DND-41 (cell line): ENCODE measurements at regions not wholly inside any gene's neighbourhood (a gene's known extent, or its start where the extent isn't known, plus 50 kb on each side); places are given as distances from the start of the nearest gene placed in this dataset.

Source experiments
- ATAC-seq: fragments of 200-7000 bp; cut with Tn5 transposase; 3 replicates; pipeline ENCODE4 v1.9.1; 2021; ENCODE audit warnings: low read depth; ENCODE audit not compliant: insufficient read depth
- DNase-seq: peaks from one replicate; pipeline ENCODE4 v3.0.0-alpha.2; 2020
- H2AFZ ChIP-seq: 2 replicates; pipeline ENCODE4 v1.6.0; 2012; ENCODE audit warnings: low read depth, low read length
- H3K27ac ChIP-seq: 2 replicates; pipeline ENCODE4 v1.5.1; 2012; ENCODE audit warnings: low read length, inconsistent platforms
- H3K27me3 ChIP-seq: fragments of 200-600 bp; sonication (generic); 2 replicates; pipeline ENCODE4 v1.6.0; 2012; ENCODE audit warnings: low read length, mild to moderate bottlenecking, inconsistent platforms; ENCODE audit not compliant: insufficient read depth, poor library complexity
- H3K36me3 ChIP-seq: 2 replicates; pipeline ENCODE4 v1.5.1; 2012; ENCODE audit warnings: low read length, inconsistent platforms; ENCODE audit not compliant: insufficient read depth
- H3K4me1 ChIP-seq: 2 replicates; pipeline ENCODE4 v1.5.1; 2012; ENCODE audit warnings: mild to moderate bottlenecking, low read length; ENCODE audit not compliant: insufficient read depth
- H3K4me2 ChIP-seq: 2 replicates; pipeline ENCODE4 v1.6.0; 2012; ENCODE audit warnings: mild to moderate bottlenecking, moderate library complexity, low read length, inconsistent platforms; ENCODE audit not compliant: insufficient read depth
- H3K4me3 ChIP-seq, 2 experiments: fragments of 200-600 bp in 1 of 2; shearing (Covaris generic) in 1 of 2; 2 replicates each; pipeline ENCODE4 v1.5.1; 2012 to 2016; ENCODE audit warnings: inconsistent platforms in 2 of 2, low read length in 2 of 2, mild to moderate bottlenecking in 2 of 2, low read depth in 1 of 2, moderate library complexity in 1 of 2
- H3K79me2 ChIP-seq: 2 replicates; pipeline ENCODE4 v1.6.0; 2012; ENCODE audit warnings: low read length, inconsistent platforms; ENCODE audit not compliant: insufficient read depth
- H3K9ac ChIP-seq: 2 replicates; pipeline ENCODE4 v1.6.0; 2012; ENCODE audit warnings: low read depth, mild to moderate bottlenecking, inconsistent platforms, low read length, moderate library complexity
- H3K9me3 ChIP-seq: 2 replicates; pipeline ENCODE4 v1.5.1; 2012; ENCODE audit warnings: low read length, moderate library complexity, mild to moderate bottlenecking, inconsistent platforms; ENCODE audit not compliant: insufficient read depth, severe bottlenecking
- H4K20me1 ChIP-seq: 2 replicates; pipeline ENCODE4 v1.6.0; 2012; ENCODE audit warnings: low read length; ENCODE audit not compliant: insufficient read depth
- EZH2 ChIP-seq: IDR thresholded peaks from 3 replicates; pipeline ENCODE4 v1.6.1; 2012; ENCODE audit warnings: borderline replicate concordance, low read depth, mild to moderate bottlenecking, moderate library complexity, low read length, inconsistent platforms; ENCODE audit not compliant: severe bottlenecking
- TF ChIP-seq, protein P1 (sequence below): IDR thresholded peaks from 2 replicates; pipeline ENCODE4 v1.5.1; 2012; ENCODE audit warnings: borderline replicate concordance, low read length, moderate library complexity, mild to moderate bottlenecking; ENCODE audit not compliant: poor library complexity, severe bottlenecking; ENCODE audit errors: extremely low read depth

DNA sequence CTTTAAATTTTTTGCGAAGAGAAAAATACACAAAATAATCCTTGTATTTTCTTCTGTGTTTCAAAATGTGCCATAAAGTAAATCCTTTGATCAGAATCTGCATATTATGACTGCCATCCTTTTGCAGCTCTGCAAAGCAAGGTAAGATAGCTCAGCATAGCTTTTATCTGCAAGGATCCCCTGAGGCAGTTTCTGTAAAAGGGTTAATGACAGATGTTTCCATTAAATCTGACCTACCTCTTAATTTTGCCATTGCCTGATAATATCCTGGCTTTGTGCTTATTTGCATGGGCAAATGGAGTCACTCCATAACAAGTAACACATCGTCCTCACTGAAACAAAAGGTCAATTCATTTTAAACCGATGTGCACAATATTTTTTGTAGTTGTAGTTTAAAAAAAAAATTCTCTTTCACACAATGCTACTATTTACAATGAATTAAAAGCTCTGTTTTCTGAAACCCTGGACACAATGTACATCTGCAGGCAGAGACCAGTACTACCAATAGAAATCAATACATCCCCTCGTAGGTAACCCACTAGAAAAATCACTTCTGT is 108.5 kb upstream of the SOX5 start:
- no peaks in the 10 kb centered on the region for H3K27me3 ChIP-seq
- H2AFZ ChIP-seq, result no peak overlapping the region
- no peaks in the 10 kb centered on the region for H3K4me1 ChIP-seq
- no peak overlapping the region for H3K4me2 ChIP-seq
- H3K9me3 ChIP-seq, result no peaks in the 10 kb centered on the region
- H3K27ac ChIP-seq, result no peak overlapping the region
- ATAC-seq, result no peak
- H3K36me3 ChIP-seq, result no peaks in the 10 kb centered on the region
- no peaks in the 10 kb centered on the region for H3K79me2 ChIP-seq
- H4K20me1 ChIP-seq, result no peaks in the 10 kb centered on the region
- TF ChIP-seq, protein P1, sequence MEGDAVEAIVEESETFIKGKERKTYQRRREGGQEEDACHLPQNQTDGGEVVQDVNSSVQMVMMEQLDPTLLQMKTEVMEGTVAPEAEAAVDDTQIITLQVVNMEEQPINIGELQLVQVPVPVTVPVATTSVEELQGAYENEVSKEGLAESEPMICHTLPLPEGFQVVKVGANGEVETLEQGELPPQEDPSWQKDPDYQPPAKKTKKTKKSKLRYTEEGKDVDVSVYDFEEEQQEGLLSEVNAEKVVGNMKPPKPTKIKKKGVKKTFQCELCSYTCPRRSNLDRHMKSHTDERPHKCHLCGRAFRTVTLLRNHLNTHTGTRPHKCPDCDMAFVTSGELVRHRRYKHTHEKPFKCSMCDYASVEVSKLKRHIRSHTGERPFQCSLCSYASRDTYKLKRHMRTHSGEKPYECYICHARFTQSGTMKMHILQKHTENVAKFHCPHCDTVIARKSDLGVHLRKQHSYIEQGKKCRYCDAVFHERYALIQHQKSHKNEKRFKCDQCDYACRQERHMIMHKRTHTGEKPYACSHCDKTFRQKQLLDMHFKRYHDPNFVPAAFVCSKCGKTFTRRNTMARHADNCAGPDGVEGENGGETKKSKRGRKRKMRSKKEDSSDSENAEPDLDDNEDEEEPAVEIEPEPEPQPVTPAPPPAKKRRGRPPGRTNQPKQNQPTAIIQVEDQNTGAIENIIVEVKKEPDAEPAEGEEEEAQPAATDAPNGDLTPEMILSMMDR, result no peak
- no peak for TF ChIP-seq EZH2
- no peak for DNase-seq
- H3K9ac ChIP-seq, result no peak overlapping the region
- no peak overlapping the region for H3K4me3 ChIP-seq

DNA sequence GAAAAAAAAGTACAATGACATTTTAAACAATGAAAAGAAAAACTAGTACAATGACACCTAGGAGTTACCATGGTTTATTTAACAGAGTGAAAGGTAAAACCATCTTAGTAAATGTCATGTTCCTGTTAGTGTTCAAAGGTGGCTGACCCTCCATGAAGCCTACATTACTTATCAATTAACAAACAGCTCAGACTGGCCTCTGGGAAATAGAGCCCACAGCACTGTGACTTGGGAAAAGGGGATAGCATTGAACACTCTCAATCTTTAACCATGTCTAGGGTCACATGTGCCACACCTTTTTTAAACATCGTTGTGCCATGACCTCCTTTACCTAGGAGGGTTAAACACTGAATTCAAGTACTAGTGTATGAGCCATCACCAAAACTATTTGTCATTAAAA is 106.3 kb upstream of the SOX5 start:
- ATAC-seq, result no peak
- no peak for DNase-seq
- H3K4me1 ChIP-seq, result no peaks in the 10 kb centered on the region
- H3K79me2 ChIP-seq, result no peaks in the 10 kb centered on the region
- H4K20me1 ChIP-seq, result no peaks in the 10 kb centered on the region
- no peaks in the 10 kb centered on the region for H3K27me3 ChIP-seq
- no peaks in the 10 kb centered on the region for H3K9me3 ChIP-seq
- H3K4me2 ChIP-seq, result no peak overlapping the region
- no peaks in the 10 kb centered on the region for H3K36me3 ChIP-seq
- H2AFZ ChIP-seq, result no peak overlapping the region
- H3K9ac ChIP-seq, result no peak overlapping the region
- H3K27ac ChIP-seq, result no peak overlapping the region
- H3K4me3 ChIP-seq, result no peak overlapping the region
- no peak for TF ChIP-seq EZH2
- TF ChIP-seq, protein P1, result no peak

DNA sequence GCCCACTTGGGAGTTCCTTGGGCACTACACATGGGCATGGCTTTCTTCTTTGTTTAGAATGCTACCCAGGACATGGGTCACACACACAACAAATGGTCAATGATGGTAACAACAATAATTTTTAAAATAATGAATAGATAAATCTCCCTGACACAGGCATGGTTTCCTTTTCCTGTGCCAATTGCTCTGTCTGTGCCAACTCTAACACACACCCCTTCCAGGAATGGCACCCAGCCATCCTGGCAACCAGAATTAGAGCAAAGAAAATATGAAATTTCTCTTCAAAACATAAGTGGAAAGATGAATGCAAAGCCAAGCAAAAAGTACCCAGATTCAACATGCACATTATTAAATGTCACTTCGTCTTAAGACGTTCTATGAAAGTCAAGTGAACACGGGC is 104.9 kb upstream of the SOX5 start:
- TF ChIP-seq, protein P1, result no peak
- TF ChIP-seq EZH2, result no peak
- H2AFZ ChIP-seq, result no peak overlapping the region
- no peak overlapping the region for H3K4me3 ChIP-seq
- no peak overlapping the region for H3K9ac ChIP-seq
- H3K27me3 ChIP-seq, result no peaks in the 10 kb centered on the region
- no peak overlapping the region for H3K27ac ChIP-seq
- no peak for DNase-seq
- H3K4me1 ChIP-seq, result no peaks in the 10 kb centered on the region
- no peaks in the 10 kb centered on the region for H3K79me2 ChIP-seq
- H3K36me3 ChIP-seq, result no peaks in the 10 kb centered on the region
- ATAC-seq, result no peak
- H3K9me3 ChIP-seq, result no peaks in the 10 kb centered on the region
- no peak overlapping the region for H3K4me2 ChIP-seq
- H4K20me1 ChIP-seq, result no peaks in the 10 kb centered on the region

DNA sequence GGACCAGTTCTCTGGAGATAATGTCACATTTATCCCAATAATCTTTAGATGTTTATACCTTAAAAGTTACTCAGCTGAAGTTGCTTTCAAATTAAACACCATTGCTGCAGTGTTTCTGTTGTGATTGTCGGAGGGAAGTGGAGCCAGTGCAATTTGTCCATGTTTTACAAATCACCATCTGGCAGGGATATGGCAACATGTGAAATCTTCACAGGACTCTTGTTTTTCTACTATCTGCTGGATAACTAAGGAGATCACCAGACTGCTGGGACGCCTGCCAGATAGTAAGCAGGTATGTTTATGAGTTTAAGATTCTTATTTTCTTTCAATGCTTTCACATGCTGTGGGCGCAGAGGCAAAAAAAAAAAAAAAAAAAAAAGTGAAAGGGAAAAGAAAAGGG is 100.3 kb upstream of the SOX5 start:
- no peak for DNase-seq
- TF ChIP-seq EZH2, result no peak
- TF ChIP-seq, protein P1, result no peak
- no peaks in the 10 kb centered on the region for H3K36me3 ChIP-seq

More for the DNA sequence above, 100.3 kb upstream of the SOX5 start:
- peaks cover 4% of the 10 kb centered on the region for H3K9me3 ChIP-seq
- H3K79me2 ChIP-seq, result no peaks in the 10 kb centered on the region
- no peak overlapping the region for H3K4me3 ChIP-seq
- no peaks in the 10 kb centered on the region for H4K20me1 ChIP-seq
- H3K27me3 ChIP-seq, result no peaks in the 10 kb centered on the region
- ATAC-seq, result no peak
- no peak overlapping the region for H3K9ac ChIP-seq
- no peak overlapping the region for H3K4me2 ChIP-seq
- H2AFZ ChIP-seq, result no peak overlapping the region
- H3K4me1 ChIP-seq, result peaks cover 24% of the 10 kb centered on the region
- no peak overlapping the region for H3K27ac ChIP-seq
